ENCODE measurements at regions not wholly inside any gene's neighbourhood (a gene's known extent, or its start where the extent isn't known, plus 50 kb on each side); places are given as distances from the start of the nearest gene placed in this dataset.
A peak's percentile ranks its signal among the peaks of the same experiment; 100 is the strongest.

- no peak for DNase-seq
Observed at GRCh38 chr7:45986355-45987298, 65.6 kb upstream of the IGFBP3 start.

GRCh38 chr7:45985902-45986301 lies 64.8 kb upstream of the IGFBP3 start:
- no peak for DNase-seq

- no peak for DNase-seq
Observed at GRCh38 chr7:45984386-45985295, 63.6 kb upstream of the IGFBP3 start.

- no peak for DNase-seq
Observed at GRCh38 chr7:45983720-45984255, 62.7 kb upstream of the IGFBP3 start.

- DNase-seq: no peak
Observed at GRCh38 chr7:45982907-45983719, 62.0 kb upstream of the IGFBP3 start.

- no peak for DNase-seq
Observed at GRCh38 chr7:45982132-45982531, 61.1 kb upstream of the IGFBP3 start.

GRCh38 chr7:45980973-45981372 lies 59.9 kb upstream of the IGFBP3 start:
- no peak for DNase-seq

GRCh38 chr7:45980181-45980905 lies 59.3 kb upstream of the IGFBP3 start:
- no peak for DNase-seq

- DNase-seq: no peak
Observed at GRCh38 chr7:45979275-45980180, 58.5 kb upstream of the IGFBP3 start.

- no peak for DNase-seq
Observed at GRCh38 chr7:45978731-45979211, 57.7 kb upstream of the IGFBP3 start.

- peak in 1 of 2 donors; percentile 2 for DNase-seq
Observed at GRCh38 chr7:45978010-45978681, 57.1 kb upstream of the IGFBP3 start.

GRCh38 chr7:45977256-45977780 lies 56.2 kb upstream of the IGFBP3 start:
- no peak for DNase-seq

GRCh38 chr7:45976485-45976856 lies 55.4 kb upstream of the IGFBP3 start:
- no peak for DNase-seq

GRCh38 chr7:45975847-45976484 lies 54.9 kb upstream of the IGFBP3 start:
- no peak for DNase-seq

GRCh38 chr7:45975367-45975766 lies 54.3 kb upstream of the IGFBP3 start:
- no peak for DNase-seq

- no peak for DNase-seq
Observed at GRCh38 chr7:45974540-45975360, 53.7 kb upstream of the IGFBP3 start.

GRCh38 chr7:45973725-45974532 lies 52.9 kb upstream of the IGFBP3 start:
- DNase-seq: no peak
